ENCODE measurements at regions not wholly inside any gene's neighbourhood (a gene's known extent, or its start where the extent isn't known, plus 50 kb on each side); places are given as distances from the start of the nearest gene placed in this dataset.

DNA sequence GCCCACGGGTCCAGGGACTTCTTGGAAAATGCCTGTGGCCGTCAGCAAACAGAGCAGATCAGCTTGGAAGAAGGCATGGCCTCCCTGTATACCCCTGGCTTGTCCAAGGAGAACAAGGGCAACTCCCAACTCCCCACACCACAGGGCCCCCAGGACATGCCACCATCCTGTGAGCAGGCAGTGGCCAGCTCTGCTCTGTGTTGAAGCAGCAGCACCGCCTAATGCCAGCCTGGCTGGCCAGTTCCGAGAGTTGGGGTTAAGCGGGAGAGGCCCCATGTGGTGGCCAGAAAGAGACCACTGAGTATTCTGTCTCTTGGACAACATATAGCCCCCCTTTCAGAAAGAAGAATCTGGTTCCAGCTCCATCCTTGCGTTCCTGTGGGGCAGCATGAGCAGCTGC lies 209.2 kb downstream of the CTTN start:
- no peaks in the 10 kb centered on the region for H3K4me1 ChIP-seq (ENCODE audit: control insufficient read depth, extremely low read depth, insufficient read depth, low read length)
- H4K20me1 ChIP-seq (ENCODE audit: control insufficient read depth, extremely low read depth, insufficient read depth, low read length), result no peaks in the 10 kb centered on the region
- no peak for DNase-seq (ENCODE audit: low read depth in 2 of 2)
- H3K79me2 ChIP-seq (ENCODE audit: control insufficient read depth, insufficient read depth, low read length), result no peaks in the 10 kb centered on the region
- H3K9ac ChIP-seq (ENCODE audit: insufficient read depth, low read length), result no peak overlapping the region
- TF ChIP-seq, protein P1, sequence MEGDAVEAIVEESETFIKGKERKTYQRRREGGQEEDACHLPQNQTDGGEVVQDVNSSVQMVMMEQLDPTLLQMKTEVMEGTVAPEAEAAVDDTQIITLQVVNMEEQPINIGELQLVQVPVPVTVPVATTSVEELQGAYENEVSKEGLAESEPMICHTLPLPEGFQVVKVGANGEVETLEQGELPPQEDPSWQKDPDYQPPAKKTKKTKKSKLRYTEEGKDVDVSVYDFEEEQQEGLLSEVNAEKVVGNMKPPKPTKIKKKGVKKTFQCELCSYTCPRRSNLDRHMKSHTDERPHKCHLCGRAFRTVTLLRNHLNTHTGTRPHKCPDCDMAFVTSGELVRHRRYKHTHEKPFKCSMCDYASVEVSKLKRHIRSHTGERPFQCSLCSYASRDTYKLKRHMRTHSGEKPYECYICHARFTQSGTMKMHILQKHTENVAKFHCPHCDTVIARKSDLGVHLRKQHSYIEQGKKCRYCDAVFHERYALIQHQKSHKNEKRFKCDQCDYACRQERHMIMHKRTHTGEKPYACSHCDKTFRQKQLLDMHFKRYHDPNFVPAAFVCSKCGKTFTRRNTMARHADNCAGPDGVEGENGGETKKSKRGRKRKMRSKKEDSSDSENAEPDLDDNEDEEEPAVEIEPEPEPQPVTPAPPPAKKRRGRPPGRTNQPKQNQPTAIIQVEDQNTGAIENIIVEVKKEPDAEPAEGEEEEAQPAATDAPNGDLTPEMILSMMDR (conservative IDR thresholded peaks at IDR 0.05 in 1 of 2, IDR thresholded peaks at IDR 0.05 in 1 of 2; ENCODE audit: low read depth in 1 of 2, low read length in 2 of 2), result no peak
- TF ChIP-seq EZH2 (IDR thresholded peaks at IDR 0.05; ENCODE audit: low read length, missing control alignments), result no peak
- no peaks in the 10 kb centered on the region for H3K9me3 ChIP-seq (ENCODE audit: control insufficient read depth, insufficient read depth, low read depth, low read length)
- H3K27ac ChIP-seq (ENCODE audit: insufficient read depth, low read length), result no peak overlapping the region
- no peak overlapping the region for H2AFZ ChIP-seq (ENCODE audit: low read length)
- no peaks in the 10 kb centered on the region for H3K36me3 ChIP-seq (ENCODE audit: control insufficient read depth, insufficient read depth, low read length)
- no peak overlapping the region for H3K4me2 ChIP-seq (ENCODE audit: extremely low read depth, insufficient read depth, low read length)
- no peak overlapping the region for H3K4me3 ChIP-seq (replicated peaks in 1 of 4; ENCODE audit: control extremely low read depth in 1 of 4, insufficient read depth in 1 of 4, low read depth in 3 of 4, low read length in 4 of 4)
- H3K27me3 ChIP-seq (ENCODE audit: control insufficient read depth, insufficient read depth, low read length), result no peaks in the 10 kb centered on the region

DNA sequence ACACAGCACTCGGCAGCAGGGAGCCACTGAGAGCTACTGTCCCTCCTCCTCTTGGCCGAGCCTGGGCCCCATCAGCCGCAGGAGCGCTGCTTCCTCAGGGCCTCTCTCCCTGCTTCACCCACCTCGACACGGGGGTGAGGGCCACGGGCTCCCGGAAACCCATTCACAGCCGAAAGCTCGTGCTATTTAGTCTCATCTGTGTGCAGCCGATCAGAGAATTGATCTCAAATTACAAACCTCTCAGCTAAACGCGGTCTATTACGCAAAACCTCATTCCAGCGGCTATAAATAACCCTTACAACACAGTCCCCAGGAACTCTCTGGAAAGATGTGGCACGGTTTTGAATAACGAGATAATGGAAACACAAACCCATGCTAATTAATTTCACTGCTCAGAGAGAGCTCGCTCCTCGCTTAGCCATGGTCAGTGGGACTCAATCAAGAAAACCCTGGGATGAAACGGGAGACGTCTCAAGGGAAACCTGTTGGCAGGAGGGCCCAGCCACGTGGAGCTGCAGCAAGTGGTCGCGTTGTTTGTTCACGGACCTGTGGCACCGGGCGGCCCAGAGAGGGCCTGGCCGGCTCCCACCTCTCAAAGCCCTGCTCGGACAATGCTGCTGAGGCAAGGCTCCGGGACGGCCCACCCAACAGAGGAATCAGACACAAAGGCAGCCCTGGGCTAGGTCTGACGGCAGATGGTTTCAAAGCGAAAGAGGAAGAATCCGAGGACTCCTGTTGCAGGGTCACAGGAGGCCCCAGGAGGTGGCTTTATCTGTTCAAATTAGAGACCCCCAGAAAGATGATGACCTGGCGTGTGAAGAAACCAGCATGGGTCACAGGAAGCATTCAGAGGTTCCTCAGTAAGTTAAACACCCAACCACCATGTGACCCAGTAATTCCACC lies 210.5 kb downstream of the CTTN start:
- no peak overlapping the region for H3K27ac ChIP-seq (ENCODE audit: insufficient read depth, low read length)
- H3K36me3 ChIP-seq (ENCODE audit: control insufficient read depth, insufficient read depth, low read length), result no peaks in the 10 kb centered on the region
- DNase-seq (ENCODE audit: low read depth in 2 of 2), result peak; percentile 12 to 56
- no peaks in the 10 kb centered on the region for H3K4me1 ChIP-seq (ENCODE audit: control insufficient read depth, extremely low read depth, insufficient read depth, low read length)
- no peaks in the 10 kb centered on the region for H4K20me1 ChIP-seq (ENCODE audit: control insufficient read depth, extremely low read depth, insufficient read depth, low read length)
- no peaks in the 10 kb centered on the region for H3K79me2 ChIP-seq (ENCODE audit: control insufficient read depth, insufficient read depth, low read length)
- no peaks in the 10 kb centered on the region for H3K9me3 ChIP-seq (ENCODE audit: control insufficient read depth, insufficient read depth, low read depth, low read length)
- H2AFZ ChIP-seq (ENCODE audit: low read length), result no peak overlapping the region
- TF ChIP-seq, protein P1 (conservative IDR thresholded peaks at IDR 0.05 in 1 of 2, IDR thresholded peaks at IDR 0.05 in 1 of 2; ENCODE audit: low read depth in 1 of 2, low read length in 2 of 2), result no peak
- H3K9ac ChIP-seq (ENCODE audit: insufficient read depth, low read length), result no peak overlapping the region
- no peak overlapping the region for H3K4me3 ChIP-seq (replicated peaks in 1 of 4; ENCODE audit: control extremely low read depth in 1 of 4, insufficient read depth in 1 of 4, low read depth in 3 of 4, low read length in 4 of 4)
- H3K27me3 ChIP-seq (ENCODE audit: control insufficient read depth, insufficient read depth, low read length), result no peaks in the 10 kb centered on the region
- H3K4me2 ChIP-seq (ENCODE audit: extremely low read depth, insufficient read depth, low read length), result no peak overlapping the region

DNA sequence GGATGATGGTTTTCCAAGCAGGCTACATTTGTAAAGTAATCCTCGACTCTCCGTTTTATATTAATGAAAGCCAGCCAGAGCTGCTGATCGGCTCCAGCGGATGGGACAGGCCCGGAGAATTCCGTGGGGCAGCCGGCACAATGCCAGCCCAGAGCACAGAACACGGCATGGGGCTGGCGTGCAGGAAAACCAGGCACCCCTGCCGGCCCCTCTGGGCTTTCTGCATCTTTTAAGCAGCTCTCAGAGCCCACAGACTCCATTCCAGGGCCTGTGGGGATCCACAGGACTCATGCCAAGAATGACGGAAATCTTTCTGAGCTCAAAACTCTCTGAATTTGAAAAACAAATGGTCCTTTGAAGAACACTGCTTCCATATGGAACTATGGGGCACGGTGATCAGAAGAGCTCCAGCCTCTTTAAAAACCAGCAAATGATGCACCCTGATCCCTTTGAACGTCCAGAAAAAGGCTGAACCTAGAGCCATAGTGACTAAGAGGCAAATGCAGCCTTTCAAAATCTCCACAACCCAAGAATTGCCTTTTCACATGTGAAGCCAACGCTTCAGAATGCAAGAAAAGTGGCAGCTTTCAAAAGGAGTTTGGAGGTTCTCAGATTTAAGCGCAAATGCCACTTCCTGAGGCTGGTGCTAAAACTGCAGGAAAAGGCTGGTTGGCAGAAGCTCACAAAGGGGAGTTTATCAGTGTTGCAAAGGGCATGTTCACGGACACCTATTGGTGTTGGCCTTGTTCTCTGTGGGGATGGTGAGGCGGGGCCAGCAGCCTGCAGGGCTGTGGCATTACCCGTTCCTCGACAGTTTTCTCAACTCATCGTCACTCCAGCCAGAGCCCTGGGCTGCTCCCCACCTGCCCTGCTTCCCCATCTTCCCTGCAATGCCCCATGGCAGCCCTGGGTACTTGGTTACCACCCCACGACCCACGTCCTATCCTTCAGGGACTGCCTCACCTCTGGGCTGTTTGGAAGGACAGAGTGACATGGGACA lies 212.5 kb downstream of the CTTN start:
- Histone ChIP-seq H2AFZ (ENCODE audit: low read length) (no peak overlapping the region), H3K79me2 (ENCODE audit: control insufficient read depth, insufficient read depth, low read length) (no peaks in the 10 kb centered on the region), H3K4me1 (ENCODE audit: control insufficient read depth, extremely low read depth, insufficient read depth, low read length) (no peaks in the 10 kb centered on the region), H3K27ac (ENCODE audit: insufficient read depth, low read length) (no peak overlapping the region), H3K4me3 (replicated peaks in 1 of 4; ENCODE audit: control extremely low read depth in 1 of 4, insufficient read depth in 1 of 4, low read depth in 3 of 4, low read length in 4 of 4) (no peak overlapping the region), H3K9ac (ENCODE audit: insufficient read depth, low read length) (no peak overlapping the region), H3K4me2 (ENCODE audit: extremely low read depth, insufficient read depth, low read length) (no peak overlapping the region), H4K20me1 (ENCODE audit: control insufficient read depth, extremely low read depth, insufficient read depth, low read length) (no peaks in the 10 kb centered on the region), H3K9me3 (ENCODE audit: control insufficient read depth, insufficient read depth, low read depth, low read length) (no peaks in the 10 kb centered on the region), H3K27me3 (ENCODE audit: control insufficient read depth, insufficient read depth, low read length) (no peaks in the 10 kb centered on the region), H3K36me3 (ENCODE audit: control insufficient read depth, insufficient read depth, low read length) (no peaks in the 10 kb centered on the region)
- peak in 1 of 2 donors; percentile 27 for DNase-seq (ENCODE audit: low read depth in 2 of 2)
- TF ChIP-seq, protein P1 (conservative IDR thresholded peaks at IDR 0.05 in 1 of 2, IDR thresholded peaks at IDR 0.05 in 1 of 2; ENCODE audit: low read depth in 1 of 2, low read length in 2 of 2), result no peak
- TF ChIP-seq EZH2 (IDR thresholded peaks at IDR 0.05; ENCODE audit: low read length, missing control alignments), result no peak
